ENCODE measurements at regions not wholly inside any gene's neighbourhood (a gene's known extent, or its start where the extent isn't known, plus 50 kb on each side); places are given as distances from the start of the nearest gene placed in this dataset.

DNA sequence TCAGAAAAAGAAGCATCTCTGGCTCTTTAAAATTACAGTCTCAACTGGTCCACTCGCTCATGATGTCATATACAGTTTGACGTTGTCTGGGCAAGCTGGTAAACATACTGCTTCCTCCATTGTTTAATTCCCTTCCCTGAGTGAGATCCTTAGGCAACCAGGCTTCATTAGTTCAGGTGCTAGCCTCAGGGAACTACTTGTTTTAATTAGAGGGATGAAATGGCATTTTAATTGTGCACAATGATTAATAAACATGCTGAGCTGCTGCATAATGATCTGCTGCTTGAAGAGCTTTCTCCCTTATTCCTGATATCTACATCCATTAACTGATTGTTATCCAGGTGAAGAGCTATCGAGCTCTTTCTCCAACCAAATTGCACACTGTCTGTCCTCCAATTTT is 195.6 kb upstream of the ETAA1 start:
- Histone ChIP-seq H3K27ac (no peak overlapping the region), H3K27me3 (no peaks in the 10 kb centered on the region), H3K4me3 (no peak overlapping the region), H3K9me3 (no peaks in the 10 kb centered on the region), H3K36me3 (replicated peaks in 1 of 2; ENCODE audit: insufficient read depth in 1 of 2, low read depth in 2 of 2) (peaks cover 2 to 4% of the 10 kb centered on the region in 2 donors), H3K4me1 (no peaks in the 10 kb centered on the region)
- 88 to 89% methylated on average over 3 of the region's 3 CpGs for WGBS, 2 donors
- DNase-seq (no peak), ATAC-seq (no peak)
- intact Hi-C loops (cut with DNase I) = no loop called here
- TF ChIP-seq, protein P1, sequence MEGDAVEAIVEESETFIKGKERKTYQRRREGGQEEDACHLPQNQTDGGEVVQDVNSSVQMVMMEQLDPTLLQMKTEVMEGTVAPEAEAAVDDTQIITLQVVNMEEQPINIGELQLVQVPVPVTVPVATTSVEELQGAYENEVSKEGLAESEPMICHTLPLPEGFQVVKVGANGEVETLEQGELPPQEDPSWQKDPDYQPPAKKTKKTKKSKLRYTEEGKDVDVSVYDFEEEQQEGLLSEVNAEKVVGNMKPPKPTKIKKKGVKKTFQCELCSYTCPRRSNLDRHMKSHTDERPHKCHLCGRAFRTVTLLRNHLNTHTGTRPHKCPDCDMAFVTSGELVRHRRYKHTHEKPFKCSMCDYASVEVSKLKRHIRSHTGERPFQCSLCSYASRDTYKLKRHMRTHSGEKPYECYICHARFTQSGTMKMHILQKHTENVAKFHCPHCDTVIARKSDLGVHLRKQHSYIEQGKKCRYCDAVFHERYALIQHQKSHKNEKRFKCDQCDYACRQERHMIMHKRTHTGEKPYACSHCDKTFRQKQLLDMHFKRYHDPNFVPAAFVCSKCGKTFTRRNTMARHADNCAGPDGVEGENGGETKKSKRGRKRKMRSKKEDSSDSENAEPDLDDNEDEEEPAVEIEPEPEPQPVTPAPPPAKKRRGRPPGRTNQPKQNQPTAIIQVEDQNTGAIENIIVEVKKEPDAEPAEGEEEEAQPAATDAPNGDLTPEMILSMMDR (IDR thresholded peaks at IDR 0.05) = no peak
- TF ChIP-seq POLR2A (IDR thresholded peaks at IDR 0.05) = no peak

DNA sequence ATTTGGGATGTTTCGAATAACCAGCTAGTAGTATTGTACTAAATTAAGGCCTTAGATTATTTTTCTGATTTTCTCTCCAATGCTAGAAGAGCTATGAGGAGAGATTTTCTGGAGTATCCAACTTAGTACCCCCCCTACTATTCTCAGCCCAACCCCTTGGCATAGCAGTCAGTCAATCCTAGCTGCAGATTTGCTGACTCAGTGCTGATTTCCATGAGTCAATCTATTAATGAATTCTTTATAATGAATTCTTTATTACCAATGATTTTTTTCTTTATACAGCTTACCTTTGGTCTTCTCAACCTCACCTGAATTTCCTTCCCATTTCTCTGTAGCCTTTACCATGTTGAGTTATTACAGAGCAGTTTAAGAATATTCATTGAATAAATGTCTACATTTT is 192.8 kb upstream of the ETAA1 start:
- no peak overlapping the region for H3K4me3 ChIP-seq
- no peak for TF ChIP-seq POLR2A (IDR thresholded peaks at IDR 0.05)
- TF ChIP-seq, protein P1 (IDR thresholded peaks at IDR 0.05) = no peak
- H3K4me1 ChIP-seq = peaks cover 6% of the 10 kb centered on the region
- H3K27ac ChIP-seq = no peak overlapping the region
- ATAC-seq = no peak
- no peaks in the 10 kb centered on the region for H3K9me3 ChIP-seq
- intact Hi-C loops (cut with DNase I) = no loop called here
- no peaks in the 10 kb centered on the region for H3K27me3 ChIP-seq
- WGBS, 2 donors = 88 to 100% methylated on average over 1 of the region's 1 CpG
- DNase-seq = no peak
- H3K36me3 ChIP-seq (replicated peaks in 1 of 2; ENCODE audit: insufficient read depth in 1 of 2, low read depth in 2 of 2) = peaks cover 2 to 4% of the 10 kb centered on the region in 2 donors

DNA sequence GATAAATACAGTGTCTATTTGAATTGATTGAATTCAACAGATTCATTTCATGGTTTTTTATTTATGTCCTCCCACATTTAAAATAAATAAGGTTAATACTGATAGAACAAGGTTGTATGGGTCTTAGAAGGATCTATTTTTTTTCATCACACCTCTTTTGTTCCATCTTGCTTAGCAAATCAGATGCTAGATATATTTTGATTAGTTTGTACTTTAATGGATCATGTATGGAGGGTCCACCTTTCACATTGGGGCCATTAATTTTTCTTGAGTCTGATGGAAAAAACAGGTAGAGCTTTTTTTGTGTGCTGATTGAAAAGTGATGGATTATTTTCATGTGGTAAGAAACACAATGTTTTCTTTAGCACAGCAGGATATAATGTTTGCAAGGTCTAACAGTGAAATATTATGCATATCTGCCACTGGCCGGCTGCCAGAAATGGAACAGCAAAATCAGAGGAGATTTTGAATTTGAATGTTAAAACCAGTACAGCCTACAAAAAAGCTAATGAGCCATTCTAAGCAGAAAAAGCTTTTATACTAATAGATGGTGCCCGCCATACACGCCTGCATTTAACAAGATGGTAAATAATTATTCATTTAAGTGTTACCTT is 188.1 kb upstream of the ETAA1 start:
- ATAC-seq (no peak), DNase-seq (peak in 1 of 4 donors; percentile 51)
- Histone ChIP-seq H3K4me3 (no peak overlapping the region), H3K27ac (no peak overlapping the region), H3K36me3 (replicated peaks in 1 of 2; ENCODE audit: insufficient read depth in 1 of 2, low read depth in 2 of 2) (peaks cover 0 to 2% of the 10 kb centered on the region in 2 donors), H3K4me1 (peaks cover 25% of the 10 kb centered on the region), H3K27me3 (no peaks in the 10 kb centered on the region), H3K9me3 (no peaks in the 10 kb centered on the region)
- 71 to 80% methylated on average over 3 of the region's 3 CpGs for WGBS, 2 donors
- intact Hi-C loops (cut with DNase I) = no loop called here
- TF ChIP-seq POLR2A (IDR thresholded peaks at IDR 0.05) = no peak
- TF ChIP-seq, protein P1 (IDR thresholded peaks at IDR 0.05) = no peak

DNA sequence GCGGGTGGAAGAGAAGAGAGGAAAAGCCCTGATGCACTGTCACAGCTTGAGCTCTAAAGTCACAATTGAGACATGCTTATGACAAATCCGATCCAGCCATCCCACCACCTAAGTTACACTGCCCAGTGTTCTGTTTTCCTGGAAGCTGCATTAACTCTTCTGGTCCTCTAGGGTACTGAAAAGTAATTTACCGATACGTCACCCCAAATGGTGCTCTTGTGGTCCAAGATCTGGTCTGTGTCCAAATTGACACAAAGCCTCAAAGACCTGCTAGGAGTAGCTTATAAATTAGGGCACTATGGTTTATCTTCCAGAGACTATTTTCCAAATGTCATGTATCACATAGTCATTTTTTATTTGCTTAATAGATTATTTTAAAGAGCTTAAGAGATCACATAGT is 186.7 kb upstream of the ETAA1 start:
- DNase-seq (no peak), ATAC-seq (no peak)
- intact Hi-C loops (cut with DNase I) = no loop called here
- peaks cover 28% of the 10 kb centered on the region for H3K4me1 ChIP-seq
- H3K27ac ChIP-seq = no peak overlapping the region
- no peaks in the 10 kb centered on the region for H3K27me3 ChIP-seq
- no peak overlapping the region for H3K4me3 ChIP-seq
- TF ChIP-seq POLR2A (IDR thresholded peaks at IDR 0.05) = no peak
- TF ChIP-seq, protein P1 (IDR thresholded peaks at IDR 0.05) = no peak
- no peaks in the 10 kb centered on the region for H3K36me3 ChIP-seq (replicated peaks in 1 of 2; ENCODE audit: insufficient read depth in 1 of 2, low read depth in 2 of 2)
- H3K9me3 ChIP-seq = no peaks in the 10 kb centered on the region
- 71 to 79% methylated on average over 4 of the region's 4 CpGs for WGBS, 2 donors

DNA sequence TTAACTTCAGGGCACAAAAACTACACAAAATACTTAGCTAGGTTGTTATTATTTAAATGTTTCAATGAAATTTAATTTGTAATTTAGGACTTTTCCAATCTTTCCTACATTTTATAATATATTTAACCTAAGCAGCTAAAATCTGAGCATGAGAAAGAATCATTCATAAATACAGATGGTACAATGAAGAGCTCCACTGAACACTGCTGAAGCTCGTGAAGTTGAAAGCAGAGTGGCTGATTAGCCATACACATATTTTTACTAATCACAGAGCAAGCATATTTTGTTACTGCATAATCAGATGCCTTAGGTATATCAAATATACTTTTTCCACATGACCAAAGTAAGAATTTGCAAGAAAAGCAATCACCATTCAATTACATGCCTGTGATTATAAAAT is 184.9 kb upstream of the ETAA1 start:
- ATAC-seq (no peak), DNase-seq (no peak)
- no peaks in the 10 kb centered on the region for H3K9me3 ChIP-seq
- no peaks in the 10 kb centered on the region for H3K27me3 ChIP-seq
- WGBS, 2 donors = 11 to 13% methylated on average over 1 of the region's 1 CpG
- intact Hi-C loops (cut with DNase I) = no loop called here
- TF ChIP-seq, protein P1 (IDR thresholded peaks at IDR 0.05) = no peak
- TF ChIP-seq POLR2A (IDR thresholded peaks at IDR 0.05) = no peak
- H3K36me3 ChIP-seq (replicated peaks in 1 of 2; ENCODE audit: insufficient read depth in 1 of 2, low read depth in 2 of 2) = no peaks in the 10 kb centered on the region
- peaks cover 46% of the 10 kb centered on the region for H3K4me1 ChIP-seq
- H3K27ac ChIP-seq = peak overlapping the region in 2 of 4 donors; percentile 69 to 91
- no peak overlapping the region for H3K4me3 ChIP-seq
